OCI-LY7 (cell line): ENCODE measurements at regions not wholly inside any gene's neighbourhood (a gene's known extent, or its start where the extent isn't known, plus 50 kb on each side); places are given as distances from the start of the nearest gene placed in this dataset.

Source experiments
- BruUV-seq: library from RNA; stranded (reverse); fragments of 400-500 nt; replicated peaks from 2 replicates; lab custom pipeline; 2021; lab: Mats Ljungman, UMichigan
- CTCF ChIA-PET: fragments of 300-600 bp; sonication (Branson Sonifier 250); formaldehyde crosslinking; loops from one replicate; lab custom pipeline; 2022; ENCODE audit warnings: antibody characterized with exemption; ENCODE audit not compliant: unreplicated experiment; lab: Charles Lee
- POLR2A ChIA-PET: fragments of 300-600 bp; sonication (Branson Sonifier 250); formaldehyde crosslinking; loops from one replicate; lab custom pipeline; 2022; ENCODE audit warnings: antibody characterized with exemption; lab: Charles Lee
- DNase-seq: peaks from one replicate; pipeline ENCODE4 v3.0.0-alpha.2; 2015; ENCODE audit warnings: low spot score
- H2AFZ ChIP-seq: fragments of 200-600 bp; sonication (generic), shearing (Covaris generic); 2 replicates; pipeline ENCODE4 v1.6.1; 2014; ENCODE audit warnings: mild to moderate bottlenecking, antibody characterized with exemption, low read length, moderate library complexity
- H3K27ac ChIP-seq: fragments of 200-600 bp; sonication (generic); 2 replicates; pipeline ENCODE4 v1.5.1; 2014; ENCODE audit warnings: mixed run types, low read depth, mild to moderate bottlenecking, moderate library complexity, low read length, inconsistent platforms; ENCODE audit not compliant: poor library complexity, severe bottlenecking
- H3K36me3 ChIP-seq: fragments of 200-600 bp; sonication (generic); 2 replicates; pipeline ENCODE4 v1.6.1; 2014; ENCODE audit warnings: mild to moderate bottlenecking, antibody characterized with exemption, low read length, moderate library complexity, mixed read lengths; ENCODE audit not compliant: insufficient read depth
- H3K4me1 ChIP-seq: fragments of 200-600 bp; sonication (generic); 2 replicates; pipeline ENCODE4 v1.5.1; 2014; ENCODE audit warnings: mild to moderate bottlenecking, low read length; ENCODE audit not compliant: insufficient read depth, poor library complexity, severe bottlenecking
- H3K4me2 ChIP-seq: fragments of 200-600 bp; sonication (generic); 2 replicates; pipeline ENCODE4 v1.6.1; 2014; ENCODE audit warnings: mild to moderate bottlenecking, low read length
- H3K4me3 ChIP-seq: fragments of 200-600 bp; sonication (generic); 2 replicates; pipeline ENCODE4 v1.5.1; 2014; ENCODE audit warnings: mild to moderate bottlenecking, low read depth, low read length; ENCODE audit not compliant: poor library complexity, severe bottlenecking
- H3K79me2 ChIP-seq: fragments of 200-600 bp; sonication (generic); 2 replicates; pipeline ENCODE4 v1.6.1; 2016; ENCODE audit warnings: low read depth, mild to moderate bottlenecking, low read length, moderate library complexity, mixed read lengths; ENCODE audit not compliant: insufficient read depth
- H3K9me2 ChIP-seq: fragments of 200-600 bp; sonication (generic); 2 replicates; pipeline ENCODE4 v1.6.1; 2016; ENCODE audit warnings: mild to moderate bottlenecking, low read length, mixed read lengths; ENCODE audit not compliant: insufficient read depth
- H3K9me3 ChIP-seq: fragments of 200-600 bp; sonication (generic); 2 replicates; pipeline ENCODE4 v1.6.1; 2014; ENCODE audit warnings: mild to moderate bottlenecking, mixed run types, low read length, mixed read lengths
- H4K20me1 ChIP-seq: fragments of 200-600 bp; sonication (generic); 2 replicates; pipeline ENCODE4 v1.6.1; 2014; ENCODE audit warnings: mild to moderate bottlenecking, antibody characterized with exemption, low read length, moderate library complexity, mixed read lengths; ENCODE audit not compliant: insufficient read depth
- EZH2phosphoT487 ChIP-seq: fragments of 200-600 bp; sonication (generic); IDR thresholded peaks from 2 replicates; pipeline ENCODE4 v1.6.1; 2018; ENCODE audit warnings: low read depth, borderline replicate concordance, mild to moderate bottlenecking, mixed run types, antibody characterized with exemption, low read length, moderate library complexity, mixed read lengths
- intact Hi-C: fragments of 100-400 bp; cut with micrococcal nuclease; formaldehyde crosslinking; loops from one replicate; pipeline ENCODE4 v1.10.0; 2022; ENCODE audit not compliant: unreplicated experiment
- TF ChIP-seq, protein P1 (sequence below): fragments of 200-600 bp; sonication (generic); conservative IDR thresholded peaks from 2 replicates; pipeline ENCODE4 v1.5.1; 2014; ENCODE audit warnings: mild to moderate bottlenecking, antibody characterized with exemption, low read length, moderate library complexity, mixed read lengths

DNA sequence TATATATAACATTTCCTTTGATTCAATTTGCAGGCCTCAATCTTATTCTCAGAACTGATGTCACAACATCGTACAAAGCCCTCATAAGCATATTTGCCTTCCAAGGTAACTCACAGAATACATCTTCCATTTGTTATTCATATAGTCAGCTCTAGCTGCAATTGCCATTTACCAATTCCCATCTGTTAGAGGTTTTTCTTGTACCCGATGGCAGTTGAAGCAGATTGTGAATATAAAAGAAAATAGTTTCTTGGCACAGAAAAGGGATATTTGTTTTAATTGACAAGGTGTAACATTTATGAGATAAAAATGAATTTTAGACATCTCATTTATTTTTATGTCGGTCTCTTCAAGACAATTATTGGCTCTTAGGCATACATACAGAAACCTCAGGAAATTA lies 311.3 kb downstream of the TRIML1 start:
- no peak overlapping the region for H3K4me3 ChIP-seq
- TF ChIP-seq EZH2phosphoT487, result no peak
- TF ChIP-seq, protein P1, sequence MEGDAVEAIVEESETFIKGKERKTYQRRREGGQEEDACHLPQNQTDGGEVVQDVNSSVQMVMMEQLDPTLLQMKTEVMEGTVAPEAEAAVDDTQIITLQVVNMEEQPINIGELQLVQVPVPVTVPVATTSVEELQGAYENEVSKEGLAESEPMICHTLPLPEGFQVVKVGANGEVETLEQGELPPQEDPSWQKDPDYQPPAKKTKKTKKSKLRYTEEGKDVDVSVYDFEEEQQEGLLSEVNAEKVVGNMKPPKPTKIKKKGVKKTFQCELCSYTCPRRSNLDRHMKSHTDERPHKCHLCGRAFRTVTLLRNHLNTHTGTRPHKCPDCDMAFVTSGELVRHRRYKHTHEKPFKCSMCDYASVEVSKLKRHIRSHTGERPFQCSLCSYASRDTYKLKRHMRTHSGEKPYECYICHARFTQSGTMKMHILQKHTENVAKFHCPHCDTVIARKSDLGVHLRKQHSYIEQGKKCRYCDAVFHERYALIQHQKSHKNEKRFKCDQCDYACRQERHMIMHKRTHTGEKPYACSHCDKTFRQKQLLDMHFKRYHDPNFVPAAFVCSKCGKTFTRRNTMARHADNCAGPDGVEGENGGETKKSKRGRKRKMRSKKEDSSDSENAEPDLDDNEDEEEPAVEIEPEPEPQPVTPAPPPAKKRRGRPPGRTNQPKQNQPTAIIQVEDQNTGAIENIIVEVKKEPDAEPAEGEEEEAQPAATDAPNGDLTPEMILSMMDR, result no peak
- no peaks in the 10 kb centered on the region for H3K79me2 ChIP-seq
- ChIA-PET POLR2A (no interaction called here), CTCF (no interaction called here)
- H3K9me2 ChIP-seq, result no peaks in the 10 kb centered on the region
- H3K4me2 ChIP-seq, result no peak overlapping the region
- no peaks in the 10 kb centered on the region for H3K4me1 ChIP-seq
- no peak for DNase-seq
- no peaks in the 10 kb centered on the region for H3K9me3 ChIP-seq
- no peak overlapping the region for H3K27ac ChIP-seq
- H4K20me1 ChIP-seq, result no peaks in the 10 kb centered on the region
- no peak overlapping the region for H2AFZ ChIP-seq
- intact Hi-C loops, result no loop called here
- no TSS peak for BruUV-seq
- H3K36me3 ChIP-seq, result no peaks in the 10 kb centered on the region

DNA sequence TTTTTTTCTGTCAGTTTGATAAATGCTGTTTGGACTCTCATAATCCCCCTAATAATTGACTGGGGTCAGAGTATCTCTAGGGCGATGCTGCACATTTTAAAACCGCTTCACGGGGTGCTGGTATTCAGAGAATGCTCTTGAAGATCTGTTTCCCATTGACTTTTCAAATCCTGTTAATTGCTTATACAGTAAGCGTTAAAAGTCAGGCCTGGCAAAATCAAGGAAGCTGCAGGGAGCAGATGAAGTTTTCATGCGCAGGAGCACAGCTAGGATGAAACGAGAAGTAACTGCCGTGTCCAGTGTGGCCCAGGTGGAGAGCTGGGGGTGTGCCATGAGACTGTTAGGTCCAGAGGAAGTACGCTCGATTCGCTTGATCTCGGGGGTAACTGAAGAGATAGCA lies 312.9 kb downstream of the TRIML1 start:
- Histone ChIP-seq H2AFZ (no peak overlapping the region), H3K4me2 (no peak overlapping the region)
- POLR2A ChIA-PET, result no interaction called here

DNA sequence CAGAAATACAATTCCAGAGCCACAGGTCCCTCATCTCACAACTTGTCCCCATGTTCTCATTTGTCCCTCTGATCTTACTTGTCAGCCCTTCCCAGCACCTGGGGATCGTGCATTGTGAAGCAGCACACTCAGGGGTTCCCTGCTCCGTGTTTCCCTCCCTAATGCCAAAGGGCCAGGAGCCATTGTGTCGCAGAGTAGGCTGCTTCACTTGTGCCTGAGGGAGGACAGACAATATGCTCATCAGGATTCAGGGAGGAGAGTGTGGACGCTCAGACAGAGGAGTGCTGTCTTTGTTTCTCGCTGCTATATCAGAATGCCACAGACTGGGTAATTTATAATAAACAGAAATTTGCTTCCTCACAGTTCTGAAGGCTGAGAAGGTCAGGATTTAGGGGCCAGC lies 315.3 kb downstream of the TRIML1 start:
- Histone ChIP-seq H4K20me1 (no peaks in the 10 kb centered on the region), H3K9me2 (no peaks in the 10 kb centered on the region), H3K9me3 (no peaks in the 10 kb centered on the region), H3K36me3 (no peaks in the 10 kb centered on the region), H3K4me2 (no peak overlapping the region), H3K4me3 (no peak overlapping the region), H3K4me1 (no peaks in the 10 kb centered on the region), H3K79me2 (no peaks in the 10 kb centered on the region), H2AFZ (no peak overlapping the region), H3K27ac (no peak overlapping the region)
- ChIA-PET CTCF (no interaction called here), POLR2A (no interaction called here)
- intact Hi-C loops, result no loop called here
- TF ChIP-seq EZH2phosphoT487, result no peak
- TF ChIP-seq, protein P1, result no peak
- no peak for DNase-seq
- no TSS peak for BruUV-seq

More for the DNA sequence above, 312.9 kb downstream of the TRIML1 start:
- Histone ChIP-seq H3K9me2 (no peaks in the 10 kb centered on the region), H4K20me1 (no peaks in the 10 kb centered on the region), H3K79me2 (no peaks in the 10 kb centered on the region), H3K27ac (no peak overlapping the region), H3K4me1 (no peaks in the 10 kb centered on the region), H3K36me3 (no peaks in the 10 kb centered on the region), H3K9me3 (no peaks in the 10 kb centered on the region), H3K4me3 (no peak overlapping the region)
- intact Hi-C loops, result no loop called here
- BruUV-seq, result no TSS peak
- DNase-seq, result no peak
- TF ChIP-seq, protein P1, result no peak
- no peak for TF ChIP-seq EZH2phosphoT487
- CTCF ChIA-PET, result no interaction called here
